PC-9 (cell line): ENCODE measurements at regions not wholly inside any gene's neighbourhood (a gene's known extent, or its start where the extent isn't known, plus 50 kb on each side); places are given as distances from the start of the nearest gene placed in this dataset.

Source experiments
- BruUV-seq: library from RNA; stranded (reverse); fragments of 400-500 nt; replicated peaks from 2 replicates; lab custom pipeline; 2021; lab: Mats Ljungman, UMichigan
- CTCF ChIA-PET: fragments of 300-600 bp; sonication (Branson Sonifier 250); formaldehyde crosslinking; loops from one replicate; lab custom pipeline; 2022; ENCODE audit warnings: antibody characterized with exemption; lab: Charles Lee
- POLR2A ChIA-PET: fragments of 300-600 bp; sonication (Branson Sonifier 250); formaldehyde crosslinking; loops from one replicate; lab custom pipeline; 2022; ENCODE audit warnings: antibody characterized with exemption; ENCODE audit not compliant: unreplicated experiment; lab: Charles Lee
- DNase-seq, 2 experiments: peaks; one replicate each; pipeline versions ENCODE4 v3.0.0 to v3.0.0-alpha.2; 2015 to 2022; ENCODE audit warnings: mixed read lengths in 1 of 2
- H2AFZ ChIP-seq: fragments of 200-600 bp; sonication (generic); 2 replicates; pipeline ENCODE4 v1.8.1; 2017; ENCODE audit warnings: antibody characterized with exemption
- H3F3A ChIP-seq: fragments of 200-600 bp; sonication (generic); 2 replicates; pipeline ENCODE4 v1.8.1; 2017; ENCODE audit warnings: antibody characterized with exemption, mild to moderate bottlenecking, low read depth; ENCODE audit not compliant: insufficient read depth
- H3K27ac ChIP-seq: fragments of 200-600 bp; sonication (generic); 2 replicates; pipeline ENCODE4 v1.6.1; 2016; ENCODE audit warnings: mixed run types
- H3K27me3 ChIP-seq: fragments of 200-600 bp; sonication (generic); 2 replicates; pipeline ENCODE4 v1.6.1; 2016; ENCODE audit warnings: low read depth, mixed run types; ENCODE audit not compliant: insufficient read depth
- H3K36me3 ChIP-seq: fragments of 200-600 bp; sonication (generic); 2 replicates; pipeline ENCODE4 v1.6.1; 2016; ENCODE audit warnings: low read depth, mixed run types
- H3K4me1 ChIP-seq: fragments of 200-600 bp; sonication (generic); replicated peaks from 2 replicates; pipeline ENCODE4 v1.6.1; 2016; ENCODE audit warnings: mixed run types; ENCODE audit not compliant: insufficient read depth
- H3K4me2 ChIP-seq: fragments of 200-600 bp; sonication (generic); 2 replicates; pipeline ENCODE4 v1.6.1; 2017; ENCODE audit warnings: mixed run types
- H3K4me3 ChIP-seq: fragments of 200-600 bp; sonication (generic); 2 replicates; pipeline ENCODE4 v1.6.1; 2016; ENCODE audit warnings: mixed run types
- H3K79me2 ChIP-seq: fragments of 200-600 bp; sonication (generic); 2 replicates; pipeline ENCODE4 v1.6.1; 2017; ENCODE audit warnings: low read depth, mixed run types
- H3K9me2 ChIP-seq: fragments of 200-600 bp; sonication (generic); 2 replicates; pipeline ENCODE4 v1.8.1; 2017; ENCODE audit warnings: mild to moderate bottlenecking; ENCODE audit not compliant: insufficient read depth
- H3K9me3 ChIP-seq: fragments of 200-600 bp; sonication (generic); 2 replicates; pipeline ENCODE4 v1.8.1; 2016; ENCODE audit warnings: low read depth; ENCODE audit not compliant: insufficient read depth
- H4K20me1 ChIP-seq: fragments of 200-600 bp; sonication (generic); 2 replicates; pipeline ENCODE4 v1.8.1; 2017; ENCODE audit not compliant: insufficient read depth
- CTCF ChIP-seq: fragments of 200-600 bp; sonication (generic); conservative IDR thresholded peaks from 2 replicates; pipeline ENCODE4 v1.6.1; 2017; ENCODE audit warnings: mixed run types, antibody characterized with exemption, mild to moderate bottlenecking, moderate library complexity
- EZH2 ChIP-seq: fragments of 200-600 bp; sonication (generic); IDR thresholded peaks from 2 replicates; pipeline ENCODE4 v1.8.0; 2017; ENCODE audit warnings: antibody characterized with exemption, low read depth
- intact Hi-C: fragments of 100-400 bp; cut with micrococcal nuclease; formaldehyde crosslinking; loops from one replicate; pipeline ENCODE4 v1.10.0; 2022; ENCODE audit not compliant: unreplicated experiment

DNA sequence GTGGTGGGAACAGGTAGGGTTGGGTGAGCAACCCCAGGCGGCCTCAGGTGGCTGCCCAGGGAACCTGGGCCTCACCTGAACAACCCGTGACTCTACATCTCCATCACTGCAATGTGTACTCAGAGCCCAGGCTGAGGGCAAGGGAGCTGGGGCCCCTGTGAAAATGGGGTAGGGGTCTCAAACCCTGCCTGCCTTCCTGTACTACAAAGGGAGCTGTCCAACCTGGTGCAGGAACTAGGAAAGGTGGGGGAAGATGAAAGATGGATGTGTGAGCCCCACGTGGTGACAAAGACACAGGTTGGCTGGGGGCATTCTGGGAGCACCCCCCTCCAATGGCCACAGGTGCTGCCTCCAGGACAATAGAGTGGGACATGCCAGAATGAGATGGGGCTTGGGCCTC, 62.1 kb upstream of the SLC2A12 start:
- Histone ChIP-seq H3K4me3 (no peak overlapping the region), H3K4me1 (no peaks in the 10 kb centered on the region), H2AFZ (no peak overlapping the region), H3F3A (peaks cover 5% of the 10 kb centered on the region; the same call in 1 of the 2 replicates), H3K27ac (no peak overlapping the region), H3K4me2 (no peak overlapping the region), H3K36me3 (no peaks in the 10 kb centered on the region), H3K79me2 (no peaks in the 10 kb centered on the region), H4K20me1 (no peaks in the 10 kb centered on the region), H3K9me2 (no peaks in the 10 kb centered on the region), H3K9me3 (no peaks in the 10 kb centered on the region), H3K27me3 (no peaks in the 10 kb centered on the region)
- ChIA-PET CTCF (no interaction called here), POLR2A (no interaction called here)
- no peak for DNase-seq
- intact Hi-C loops, result no loop called here
- TF ChIP-seq CTCF, result no peak
- no peak for TF ChIP-seq EZH2
- BruUV-seq, result no TSS peak

GRCh38 chr6:134111726-134112125, 59.3 kb upstream of the SLC2A12 start:
- Histone ChIP-seq H3K9me3 (no peaks in the 10 kb centered on the region), H3K36me3 (no peaks in the 10 kb centered on the region), H4K20me1 (no peaks in the 10 kb centered on the region), H3K79me2 (no peaks in the 10 kb centered on the region), H3K4me2 (no peak overlapping the region), H3F3A (peaks cover 9% of the 10 kb centered on the region; the same call in 1 of the 2 replicates), H3K4me3 (no peak overlapping the region), H3K27ac (no peak overlapping the region), H3K4me1 (0 out of 2 replicates have a peak, but pooled peaks cover 3% of the 10 kb centered on the region), H3K9me2 (no peaks in the 10 kb centered on the region), H3K27me3 (no peaks in the 10 kb centered on the region), H2AFZ (no peak overlapping the region)
- DNase-seq, result no peak
- CTCF ChIA-PET, result interaction anchor here (0.6 to 0.9 kb wide), 2 partner anchors 772 to 829 kb away, joined by 3 read pairs; no protein-coding TSS in a partner anchor
- BruUV-seq, result no TSS peak
- POLR2A ChIA-PET, result no interaction called here
- no peak for TF ChIP-seq CTCF
- intact Hi-C loops, result no loop called here

- Histone ChIP-seq H3K9me2 (no peaks in the 10 kb centered on the region), H3K27ac (no peak overlapping the region), H3F3A (peaks cover 10% of the 10 kb centered on the region; the same call in 1 of the 2 replicates), H3K36me3 (no peaks in the 10 kb centered on the region), H3K4me2 (no peak overlapping the region), H4K20me1 (no peaks in the 10 kb centered on the region), H3K79me2 (no peaks in the 10 kb centered on the region), H2AFZ (no peak overlapping the region), H3K9me3 (no peaks in the 10 kb centered on the region), H3K4me3 (no peak overlapping the region), H3K27me3 (no peaks in the 10 kb centered on the region), H3K4me1 (0 out of 2 replicates have a peak, but pooled peaks cover 3% of the 10 kb centered on the region)
- intact Hi-C loops, result no loop called here
- no TSS peak for BruUV-seq
- ChIA-PET CTCF (interaction anchor here (0.6 to 0.9 kb wide), 2 partner anchors 773 to 830 kb away, joined by 3 read pairs; no protein-coding TSS in a partner anchor), POLR2A (no interaction called here)
- TF ChIP-seq CTCF, result peak; percentile 95
- TF ChIP-seq EZH2, result no peak
- peak; percentile 15 to 59 for DNase-seq
Measured at GRCh38 chr6:134111062-134111677, 58.7 kb upstream of the SLC2A12 start.
